IPS DF 19.7 (cell line): ENCODE measurements at regions not wholly inside any gene's neighbourhood (a gene's known extent, or its start where the extent isn't known, plus 50 kb on each side); places are given as distances from the start of the nearest gene placed in this dataset.

Experiments
- DNase-seq: peaks from one replicate; pipeline ENCODE4 v3.0.0-alpha.2; 2013; ENCODE audit warnings: low read depth, low spot score

GRCh38 chr4:61094854-61095598 is 105.1 kb upstream of the ADGRL3 start:
- no peak for DNase-seq

DNA sequence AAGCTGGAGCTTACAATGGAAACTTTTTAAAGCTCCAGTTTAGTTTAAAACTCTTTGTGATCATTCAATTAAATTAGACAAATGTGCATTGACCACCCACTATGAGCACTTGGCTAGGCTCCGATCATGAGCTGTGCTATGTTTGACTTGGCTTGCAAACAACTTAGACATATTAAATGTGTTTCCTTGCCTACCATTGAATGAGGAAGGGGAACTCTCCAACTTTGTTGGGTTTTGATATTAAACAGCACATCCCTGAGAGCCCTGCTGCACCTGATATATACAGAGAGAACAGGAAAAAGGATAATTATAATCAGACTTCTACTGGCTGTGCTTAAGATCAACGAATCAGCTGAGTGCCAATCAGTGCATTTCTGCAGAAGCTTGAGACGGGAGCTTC is 71.4 kb upstream of the ADGRL3 start:
- DNase-seq: no peak

- DNase-seq: no peak
Observed at GRCh38 chr4:61129971-61130370, 70.2 kb upstream of the ADGRL3 start.

GRCh38 chr4:61143461-61143860 is 56.7 kb upstream of the ADGRL3 start:
- DNase-seq: no peak

DNA sequence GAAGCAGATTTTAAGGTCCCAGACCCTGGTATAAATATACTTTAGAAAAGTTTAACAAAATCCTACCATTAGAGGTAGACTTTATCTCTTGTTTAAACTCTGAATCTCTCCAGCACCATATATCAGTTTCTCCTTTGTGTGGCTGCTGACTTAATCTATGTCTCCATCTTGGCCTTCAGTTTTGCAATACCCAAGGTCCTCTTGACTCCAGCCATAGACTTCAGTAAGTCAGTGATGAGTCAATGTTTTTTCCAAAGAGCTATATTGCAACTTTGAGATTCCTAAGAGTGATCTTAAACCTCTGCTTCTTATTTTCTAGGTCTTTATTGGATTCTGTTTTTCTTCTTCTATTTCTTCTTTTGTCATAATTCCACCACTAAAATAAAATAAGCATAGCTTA is 50.8 kb upstream of the ADGRL3 start:
- no peak for DNase-seq
